ENCODE measurements at regions not wholly inside any gene's neighbourhood (a gene's known extent, or its start where the extent isn't known, plus 50 kb on each side); places are given as distances from the start of the nearest gene placed in this dataset.

GRCh38 chr2:177342736-177343135 lies 49.8 kb upstream of the AGPS start:
- H3K4me3 ChIP-seq (replicated peaks; ENCODE audit: insufficient read depth, low read length) = no peak overlapping the region
- no peaks in the 10 kb centered on the region for H3K27me3 ChIP-seq (ENCODE audit: insufficient read depth, poor library complexity, severe bottlenecking)
- TF ChIP-seq GABPA (IDR thresholded peaks at IDR 0.05; ENCODE audit: low read depth) = no peak
- no peak overlapping the region for H3K27ac ChIP-seq (replicated peaks)
- no peak for DNase-seq (ENCODE audit: low read depth in 1 of 2, low spot score in 1 of 2)

All from HL-60 (cell line).